GM19452 (cell line): ENCODE measurements at regions not wholly inside any gene's neighbourhood (a gene's known extent, or its start where the extent isn't known, plus 50 kb on each side); places are given as distances from the start of the nearest gene placed in this dataset.
"Not testable (repeated sequence)": the region's sequence is repeated elsewhere in the genome, so short reads cannot be mapped to it uniquely, and the experiment has no call there.

Source experiments
- ATAC-seq: cut with Tn5 transposase; IDR thresholded peaks from one replicate; pipeline ENCODE4 v1.9.1; 2021; ENCODE audit not compliant: unreplicated experiment

DNA sequence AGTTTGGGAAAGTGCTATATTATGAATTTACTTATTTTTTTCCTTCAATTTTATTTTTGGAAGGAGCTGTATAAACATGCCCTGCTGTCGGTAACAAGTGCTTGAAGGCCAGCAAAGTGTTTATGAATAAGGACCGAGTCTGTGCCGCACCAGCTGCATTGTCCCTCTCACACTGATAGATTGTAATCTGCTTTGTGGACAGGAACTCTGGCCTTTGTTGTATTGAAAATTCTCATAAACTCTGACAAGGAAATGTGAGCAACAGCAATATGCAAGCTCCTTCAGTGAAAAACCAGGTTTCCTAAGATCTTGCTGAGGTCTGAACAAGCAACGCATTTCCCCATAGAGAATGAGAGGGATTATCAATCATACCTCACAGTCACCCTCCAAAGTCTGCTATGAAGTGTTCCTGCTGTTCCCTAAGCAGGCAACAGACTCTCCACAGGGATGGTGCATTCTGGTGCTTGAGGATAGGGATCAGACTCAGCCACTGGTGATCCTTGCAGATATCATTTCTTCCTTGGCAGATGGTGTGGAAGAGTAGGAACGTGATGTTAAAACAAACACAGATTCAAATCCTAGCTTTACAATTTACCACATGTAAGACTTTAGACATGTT lies 109.6 kb downstream of the KCNJ2 start:
- ATAC-seq = no peak

DNA sequence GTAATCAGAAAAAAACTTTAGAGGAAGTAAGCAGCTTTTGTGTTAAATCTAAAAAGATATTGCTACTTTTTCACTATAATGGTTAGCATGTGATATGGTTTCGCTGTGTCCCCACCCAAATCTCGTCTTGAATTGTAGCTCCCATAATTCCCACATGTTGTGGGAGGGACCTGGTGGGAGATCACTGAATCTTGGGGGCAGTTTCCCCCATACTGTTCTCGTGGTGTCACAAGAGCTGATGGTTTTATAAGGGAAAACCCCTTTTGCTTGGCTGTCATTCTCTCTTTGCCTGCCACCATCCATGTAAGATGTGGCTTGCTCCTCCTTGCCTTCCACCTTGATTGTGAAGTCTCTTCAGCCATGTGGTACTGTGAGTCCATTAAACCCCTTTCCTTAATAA lies 117.1 kb downstream of the KCNJ2 start:
- no peak for ATAC-seq

DNA sequence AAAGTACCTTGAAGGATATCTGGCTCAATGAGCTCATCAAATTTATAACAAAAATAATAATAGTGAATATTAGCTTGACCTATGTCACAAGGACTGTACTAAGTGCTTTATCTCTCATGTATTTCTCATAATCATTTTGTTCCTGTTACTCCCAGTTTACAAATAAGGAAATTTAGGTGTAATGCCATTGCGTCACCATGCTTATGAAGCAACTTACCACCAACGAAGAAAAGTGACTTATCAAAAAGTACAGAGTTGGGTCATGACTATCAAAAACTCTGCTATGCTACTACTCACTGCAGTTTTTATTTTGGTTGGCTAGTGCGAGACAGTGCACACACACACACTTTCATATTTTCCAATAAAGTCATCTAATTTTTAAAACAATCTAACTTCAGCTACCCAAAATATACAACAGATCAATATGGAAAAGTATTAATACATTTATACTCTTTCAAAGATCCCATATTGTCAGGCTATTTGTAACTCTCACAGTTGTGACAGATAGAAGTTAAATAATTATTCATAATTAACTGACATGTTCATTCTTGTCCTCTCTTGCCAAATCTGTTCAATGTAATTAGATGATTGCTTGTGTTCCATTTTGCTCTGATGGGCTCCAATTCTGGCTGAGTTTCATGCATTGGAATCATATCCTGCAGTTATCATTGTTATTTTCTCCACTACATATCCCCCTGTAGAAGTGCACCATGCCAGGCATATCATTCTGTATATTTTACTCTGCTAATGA lies 119.4 kb downstream of the KCNJ2 start:
- ATAC-seq = no peak

DNA sequence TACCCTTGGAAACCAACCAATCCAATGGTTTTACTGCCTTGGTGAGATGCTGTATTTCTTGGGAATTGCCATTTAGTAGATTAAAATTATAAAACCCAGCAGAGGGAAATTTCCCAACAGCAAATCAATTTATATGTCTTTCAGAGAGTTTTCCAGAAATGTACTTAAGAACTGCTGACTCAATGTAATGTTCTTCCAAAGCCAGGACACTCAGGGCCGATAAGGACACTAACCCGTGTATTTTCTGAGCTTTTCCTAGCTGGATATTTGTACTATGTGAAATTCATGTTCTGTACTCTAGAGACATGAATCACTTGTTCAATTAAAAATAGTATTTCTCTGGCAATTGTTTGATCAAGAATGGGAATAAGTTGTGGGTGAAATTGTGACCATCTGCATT lies 121.4 kb downstream of the KCNJ2 start:
- ATAC-seq = no peak

DNA sequence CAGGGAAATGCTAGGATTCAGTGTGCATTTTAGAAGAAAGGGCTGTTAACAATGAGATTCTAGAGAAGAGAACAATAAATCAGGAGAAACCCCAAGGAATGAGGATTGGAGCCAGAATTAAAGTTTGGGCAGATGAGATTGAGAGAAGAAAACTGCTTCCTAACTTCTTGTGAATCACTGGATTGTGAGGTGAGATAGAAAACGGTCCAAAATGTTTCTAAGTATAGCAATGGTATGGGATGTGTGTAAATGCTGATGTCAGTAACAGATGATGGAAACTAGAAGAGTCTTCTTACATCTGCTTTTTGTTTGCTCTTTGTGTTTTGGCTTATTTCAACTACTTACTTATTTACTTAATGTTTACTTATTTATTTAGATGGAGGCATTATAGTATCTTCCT lies 123.0 kb downstream of the KCNJ2 start:
- no peak for ATAC-seq

DNA sequence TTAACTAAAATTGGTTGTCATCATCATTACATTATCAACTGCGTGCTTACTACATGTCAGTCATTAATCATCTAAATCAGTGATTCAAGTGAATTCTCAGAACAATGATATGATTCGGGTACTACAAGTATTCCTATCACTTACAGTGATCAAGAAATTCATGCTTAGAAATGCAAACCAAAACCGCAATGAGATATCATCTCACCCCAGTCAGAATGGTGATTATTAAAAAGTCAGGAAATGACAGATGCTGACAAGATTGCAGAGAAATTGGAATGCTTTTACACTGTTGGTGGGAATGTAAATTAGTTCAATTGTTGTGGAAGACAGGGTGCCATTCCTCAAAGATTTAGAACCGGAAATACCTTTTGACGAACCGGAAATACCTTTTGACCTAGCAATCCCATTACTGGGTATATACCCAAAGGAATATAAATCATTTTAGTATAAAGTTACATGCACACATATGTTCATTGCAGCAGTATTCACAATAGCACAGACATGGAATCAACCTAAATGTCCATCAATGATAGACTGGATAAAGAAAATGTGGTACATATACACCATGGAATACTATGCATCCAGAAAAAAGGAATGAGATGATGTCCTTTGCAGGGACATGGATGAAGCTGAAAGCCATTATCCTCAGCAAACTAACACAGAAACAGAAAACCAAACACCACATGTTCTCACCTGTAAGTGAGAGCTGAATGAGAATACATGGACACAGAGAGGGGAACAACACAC lies 124.4 kb downstream of the KCNJ2 start:
- not testable (repeated sequence) for ATAC-seq

DNA sequence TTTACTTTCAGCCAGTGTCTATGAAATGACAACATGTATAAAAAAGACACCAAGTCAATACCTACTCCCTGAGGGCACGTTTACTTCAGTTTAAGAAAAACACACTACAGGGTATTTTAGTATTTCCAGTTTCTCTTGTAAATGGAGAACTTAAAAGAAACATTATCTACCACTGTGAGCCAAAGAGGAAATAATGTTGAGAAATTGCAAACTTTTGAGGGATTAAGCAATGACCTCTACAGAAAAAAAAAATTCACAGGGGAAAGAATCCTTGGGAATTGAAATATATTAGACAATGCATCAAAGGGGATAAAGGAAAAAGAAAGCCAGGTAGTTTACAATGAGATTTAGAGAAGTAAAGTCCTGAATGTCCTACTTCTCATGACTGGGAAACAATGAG lies 126.0 kb downstream of the KCNJ2 start:
- no peak for ATAC-seq

DNA sequence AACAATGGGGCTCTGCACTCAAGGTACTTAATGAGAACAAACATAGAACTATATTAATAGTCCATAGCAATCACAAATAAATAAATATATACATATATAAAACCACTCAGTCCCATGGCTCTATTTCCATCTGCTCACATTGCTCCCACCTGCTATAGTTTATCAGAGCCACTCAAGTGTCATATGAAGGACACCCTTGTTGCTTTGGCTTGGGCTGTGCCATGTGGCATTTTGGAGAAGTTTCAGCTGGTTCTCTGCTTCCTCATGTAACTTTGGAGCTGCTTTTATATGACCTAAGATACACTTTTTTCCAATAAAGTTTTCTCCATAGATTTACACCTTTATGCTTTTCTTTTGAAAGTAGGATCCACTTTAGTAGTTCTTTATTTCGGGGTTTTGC lies 126.4 kb downstream of the KCNJ2 start:
- ATAC-seq = no peak

DNA sequence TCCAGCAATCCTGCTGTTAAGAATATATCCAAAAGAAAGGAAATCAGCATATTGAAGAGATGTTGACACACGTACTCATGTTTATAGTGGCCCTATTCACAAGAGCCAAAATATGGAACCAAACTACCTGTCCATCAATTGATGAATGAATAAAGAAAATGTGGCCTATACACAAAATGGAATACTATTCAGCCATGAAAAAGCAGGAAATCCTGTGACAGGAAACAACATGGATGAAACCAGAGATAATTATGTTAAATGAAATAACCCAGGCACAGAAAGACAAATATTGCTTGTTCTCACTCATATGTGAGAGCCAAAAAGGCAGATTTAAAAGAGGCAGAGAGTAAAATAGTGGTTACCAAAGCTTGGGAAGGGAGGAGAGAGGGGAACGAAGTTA lies 127.1 kb downstream of the KCNJ2 start:
- no peak for ATAC-seq

DNA sequence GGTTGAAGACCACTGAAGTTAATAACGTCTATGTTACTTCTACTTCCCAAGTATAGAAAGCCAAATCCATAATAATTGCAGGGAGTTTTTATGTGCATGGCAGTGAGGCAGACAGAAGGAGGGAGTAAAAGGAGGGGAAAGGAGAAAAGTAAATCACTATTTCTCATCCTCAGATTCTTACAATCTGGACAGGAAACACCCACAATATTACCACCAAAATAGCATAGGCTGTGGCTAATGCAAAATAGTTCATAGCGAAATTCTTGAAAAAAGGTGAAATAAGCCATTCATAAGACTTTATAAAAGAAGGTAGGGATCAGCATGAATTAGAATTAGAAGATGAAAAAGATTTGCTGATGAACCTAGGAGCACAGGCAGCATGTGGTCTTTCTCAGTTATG lies 128.1 kb downstream of the KCNJ2 start:
- no peak for ATAC-seq

DNA sequence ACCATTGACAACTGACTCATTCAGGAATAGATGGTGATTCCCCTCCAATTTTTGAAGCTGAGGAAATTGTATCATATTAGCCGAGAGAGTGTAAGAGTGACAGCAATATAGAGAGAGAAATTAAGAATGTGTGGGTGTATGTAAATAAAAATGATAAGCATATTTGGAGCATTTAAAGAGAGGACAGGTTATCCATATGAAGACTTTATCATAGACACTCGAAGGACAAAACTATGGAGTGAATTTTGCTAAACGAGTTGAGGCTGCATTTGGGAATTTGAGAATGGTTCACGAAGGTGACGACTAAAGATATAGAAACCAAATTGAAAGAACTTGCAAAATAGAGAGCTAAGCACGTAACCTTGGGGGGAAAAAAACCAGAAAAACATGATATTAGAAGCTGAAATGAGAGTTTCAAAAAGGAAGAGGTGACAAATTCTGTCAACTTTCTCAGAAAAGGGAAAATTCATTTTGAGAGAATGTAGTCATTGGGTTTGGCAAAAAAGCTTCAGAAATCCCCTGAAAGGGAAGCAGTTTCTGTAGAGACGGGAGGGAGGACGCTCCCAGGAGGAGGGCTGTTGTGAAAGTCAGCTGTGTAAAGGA lies 129.7 kb downstream of the KCNJ2 start:
- no peak for ATAC-seq

DNA sequence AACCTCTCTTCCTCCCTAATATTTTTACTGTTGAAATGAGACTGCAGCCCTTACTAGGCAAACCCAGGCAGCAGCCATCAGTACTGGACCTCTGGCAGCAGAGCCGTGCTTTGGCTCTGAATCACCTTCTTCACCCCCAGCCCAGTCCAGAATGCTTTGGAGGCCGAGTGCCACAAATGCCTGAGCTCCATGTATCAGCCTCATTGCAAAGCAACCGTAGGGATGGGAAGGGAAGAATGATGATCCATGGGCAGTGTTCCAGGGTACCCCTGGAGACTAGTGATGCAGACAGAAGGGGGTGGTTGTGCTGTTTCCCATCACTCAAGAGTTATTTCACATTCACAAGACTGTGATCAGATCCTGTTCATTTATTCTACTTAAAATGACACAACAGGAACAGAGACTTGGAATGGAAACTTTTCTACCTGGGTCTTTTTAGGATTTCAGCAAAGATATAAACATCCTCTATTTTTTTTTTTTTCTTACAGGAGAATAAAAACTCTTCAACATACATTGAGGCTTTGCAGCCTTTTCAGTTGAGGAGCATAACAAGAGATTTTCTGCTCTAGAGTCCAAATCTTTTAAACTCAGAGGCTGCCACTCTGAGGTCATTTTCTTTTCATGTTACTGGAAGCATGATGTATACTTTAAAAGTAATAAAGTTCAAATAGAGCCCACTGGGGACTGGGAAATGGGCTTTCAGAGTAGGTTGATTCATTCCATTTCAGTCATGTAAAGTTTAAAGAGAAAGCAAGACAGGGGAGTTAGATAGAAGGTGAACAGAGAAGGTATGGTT lies 138.3 kb downstream of the KCNJ2 start:
- no peak for ATAC-seq

DNA sequence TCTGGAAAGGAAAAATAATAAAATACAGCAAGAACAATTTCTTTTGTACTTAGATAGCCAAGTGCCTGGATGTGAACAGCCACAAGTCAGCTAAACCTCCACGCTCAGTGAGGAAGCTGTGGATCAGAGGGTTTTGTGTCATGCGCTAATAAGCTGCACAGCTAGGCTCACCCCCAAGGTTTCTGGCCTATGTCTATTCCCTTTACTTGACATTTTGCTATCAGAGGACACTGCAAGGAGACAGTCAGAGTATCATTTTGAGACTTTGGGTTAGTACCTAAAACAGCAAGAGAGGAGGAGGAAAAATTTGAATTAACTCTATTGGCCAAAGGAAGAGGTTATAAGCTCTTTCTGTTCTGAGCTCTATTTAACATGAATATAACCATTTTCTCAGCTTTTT lies 139.3 kb downstream of the KCNJ2 start:
- no peak for ATAC-seq

DNA sequence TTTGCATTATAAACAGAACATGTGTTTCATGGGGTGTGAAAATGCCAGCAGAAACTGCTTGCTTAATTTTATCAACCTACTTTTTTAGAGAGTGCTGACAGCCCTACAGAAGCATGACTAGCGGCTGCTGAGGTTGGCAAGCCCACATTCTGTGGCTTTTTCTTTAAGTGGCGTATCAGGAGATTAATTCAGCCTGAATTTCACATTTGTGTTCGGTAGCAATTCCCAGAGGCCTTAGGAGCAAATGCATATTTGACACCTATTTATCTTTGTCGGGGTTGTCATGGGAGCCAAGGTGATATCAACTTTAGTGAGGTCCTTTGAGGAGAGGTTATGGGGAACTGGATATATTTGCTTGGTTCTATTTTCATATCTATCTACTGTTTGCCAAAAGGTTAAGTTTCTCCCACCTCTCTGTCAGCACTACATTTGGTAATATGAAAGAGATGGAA lies 140.9 kb downstream of the KCNJ2 start:
- no peak for ATAC-seq

DNA sequence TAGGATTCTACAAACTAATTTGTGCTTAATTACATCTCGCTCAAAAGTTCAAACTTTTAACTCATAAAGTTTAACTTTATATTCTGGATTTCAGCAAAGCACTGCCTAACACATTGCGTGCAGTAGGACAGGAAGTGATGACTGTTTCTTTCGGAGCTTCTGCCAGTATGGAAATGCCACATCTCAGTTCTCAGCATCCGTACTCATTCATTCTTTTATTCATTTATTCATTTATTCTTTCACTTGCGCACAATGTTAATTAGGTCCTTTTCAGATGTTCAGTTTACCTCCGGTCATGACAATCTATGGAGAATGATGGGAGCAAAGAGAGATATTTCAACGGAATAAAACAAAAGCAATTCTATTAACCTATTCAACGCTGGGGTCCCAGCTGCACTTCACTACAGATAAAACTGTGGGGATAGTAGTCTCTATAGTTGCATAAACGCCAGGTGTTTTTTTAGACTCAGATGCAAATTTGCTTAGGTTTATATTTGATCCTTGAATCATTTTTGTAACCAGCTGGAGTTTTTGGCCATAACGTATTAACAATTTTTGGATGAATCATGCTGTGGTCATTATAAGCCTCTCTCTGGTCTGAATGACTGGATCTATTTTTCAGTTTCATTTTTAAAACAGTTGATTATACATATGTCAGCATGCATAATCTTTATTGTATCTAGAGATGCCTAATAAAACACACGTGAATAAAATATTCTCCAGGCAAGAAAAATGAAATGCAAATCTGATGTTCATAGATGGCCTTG lies 143.9 kb downstream of the KCNJ2 start:
- ATAC-seq = no peak

DNA sequence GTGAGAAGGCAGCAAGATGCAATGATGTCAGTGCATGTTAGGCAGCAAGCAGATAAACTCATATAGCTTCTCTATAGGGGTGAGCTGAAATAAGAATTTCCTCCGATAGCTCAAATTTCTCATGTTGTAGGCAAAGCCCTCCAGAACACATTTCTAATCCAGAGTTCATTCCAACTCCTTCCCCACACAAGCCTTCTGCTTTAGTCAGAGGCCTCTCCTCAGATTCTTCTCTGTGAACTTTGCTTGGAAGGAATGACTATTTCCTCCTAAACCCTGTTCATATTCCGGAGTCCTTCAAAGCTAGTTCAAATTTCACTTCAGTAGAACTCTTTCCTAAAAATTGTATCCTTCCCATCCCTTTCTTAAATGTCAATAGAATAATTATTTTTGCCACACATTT lies 144.8 kb downstream of the KCNJ2 start:
- no peak for ATAC-seq

DNA sequence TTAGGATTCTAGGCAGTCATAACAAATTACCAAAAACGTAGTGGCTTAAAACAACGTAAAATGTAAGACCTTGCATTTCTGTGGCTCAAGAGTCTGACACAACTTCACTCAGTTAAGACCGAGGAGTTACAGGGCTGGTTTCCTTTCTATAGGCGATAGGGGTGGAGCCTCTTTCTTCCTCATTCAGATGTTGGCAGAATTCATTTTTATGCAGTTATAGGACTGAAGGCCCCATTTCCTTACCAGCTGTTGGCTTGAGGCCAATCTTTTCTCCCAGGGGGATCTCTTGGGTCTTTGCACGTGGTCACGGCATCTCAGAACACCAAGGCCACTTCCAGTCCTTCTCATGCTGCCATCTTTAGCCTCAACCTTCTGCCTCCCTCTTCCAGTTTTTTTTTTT lies 145.2 kb downstream of the KCNJ2 start:
- ATAC-seq = no peak

DNA sequence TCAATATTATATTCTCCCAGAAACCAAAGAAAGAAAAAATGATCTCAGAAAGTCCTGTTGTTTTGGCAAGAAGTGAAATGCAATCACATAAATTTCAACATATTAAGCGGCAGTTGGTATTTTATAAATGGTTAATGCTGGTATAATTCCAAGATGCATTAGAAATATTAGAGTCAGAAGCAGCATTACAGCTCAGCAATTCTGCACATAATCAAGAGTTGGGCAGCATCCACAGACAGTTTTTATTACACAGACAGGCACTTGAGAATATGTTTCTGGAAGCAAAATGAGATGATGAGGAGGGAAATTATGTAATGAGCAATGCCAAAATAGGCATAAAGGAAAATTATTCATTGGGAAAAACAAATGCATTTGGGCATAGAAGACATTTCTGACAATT lies 148.1 kb downstream of the KCNJ2 start:
- no peak for ATAC-seq

DNA sequence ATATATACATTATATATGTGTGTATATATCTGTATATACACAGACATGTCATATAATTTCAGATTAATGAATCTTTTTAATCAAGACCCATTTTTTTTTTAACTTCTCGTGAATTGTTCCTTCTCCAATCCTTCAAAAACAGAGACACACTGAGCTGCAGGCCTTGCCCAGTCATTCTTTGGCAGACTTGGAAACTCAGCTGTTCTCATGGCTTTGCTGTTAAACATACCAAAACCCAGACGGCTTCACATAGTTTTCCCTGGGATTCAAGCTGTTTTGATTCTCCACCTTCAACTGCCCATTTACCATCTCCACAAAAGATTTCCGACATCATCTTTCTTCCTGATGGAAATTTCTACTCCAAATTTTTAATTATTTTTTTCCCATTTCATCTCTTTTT lies 148.7 kb downstream of the KCNJ2 start:
- ATAC-seq = no peak

DNA sequence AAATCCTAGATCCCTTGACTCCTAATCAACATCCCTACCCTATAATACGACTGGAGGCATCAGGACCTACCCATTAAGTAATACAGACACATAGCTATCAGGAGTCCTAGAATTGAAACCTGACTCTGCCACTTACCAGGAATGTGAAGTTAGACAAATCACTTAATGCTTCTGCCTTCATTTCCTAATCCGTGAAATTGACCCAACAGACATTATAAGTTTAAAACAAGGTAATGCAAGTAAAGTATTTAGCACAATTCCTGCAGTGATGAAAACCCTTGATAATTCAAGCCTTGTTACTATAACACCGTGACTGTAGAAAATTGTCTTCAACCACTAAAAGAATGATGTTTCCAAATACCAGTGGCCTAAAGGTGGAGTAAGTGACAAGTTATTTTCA lies 150.2 kb downstream of the KCNJ2 start:
- no peak for ATAC-seq
